GM20000 (cell line): ENCODE measurements at regions not wholly inside any gene's neighbourhood (a gene's known extent, or its start where the extent isn't known, plus 50 kb on each side); places are given as distances from the start of the nearest gene placed in this dataset.

ENCODE experiments used
- DNase-seq: peaks from one replicate; pipeline ENCODE4 v3.0.0; 2012; ENCODE audit warnings: low spot score
- TF ChIP-seq, protein P1 (sequence below): IDR thresholded peaks from 2 replicates; pipeline ENCODE4 v1.5.1; 2012; ENCODE audit warnings: mild to moderate bottlenecking, control low read depth; ENCODE audit errors: extremely low read depth, missing control alignments

DNA sequence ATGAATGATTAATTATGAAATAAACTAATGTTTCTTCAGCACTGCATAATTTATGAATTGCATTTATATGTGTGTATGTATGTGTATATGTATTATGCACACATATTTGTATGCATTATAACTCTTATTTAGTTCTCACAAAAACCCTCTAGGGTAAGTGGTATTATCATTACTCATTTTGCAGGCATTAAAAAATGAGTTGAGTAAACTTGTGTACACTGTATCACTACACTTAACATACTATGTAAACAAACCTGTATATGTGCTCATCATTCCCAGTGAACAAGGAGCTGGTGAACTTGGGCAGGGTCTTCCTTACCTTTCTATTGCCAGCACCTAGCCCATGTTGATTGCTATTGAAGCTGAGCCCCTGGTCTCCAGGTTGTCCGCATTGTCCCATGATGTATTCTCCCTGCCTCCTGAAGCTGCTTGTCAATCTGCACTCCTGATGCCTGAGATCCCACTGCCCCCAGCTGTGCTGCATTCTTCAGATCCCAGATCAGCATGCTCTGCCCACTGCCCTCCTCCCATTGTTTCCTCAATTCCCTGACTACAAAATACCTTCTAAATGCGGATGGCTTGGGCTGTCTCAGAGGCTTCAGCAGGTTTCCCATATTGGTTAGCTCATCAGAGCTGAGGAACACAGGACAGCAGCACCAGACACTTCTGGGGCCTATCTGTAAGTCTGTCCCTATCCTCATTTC lies 267.9 kb upstream of the SESN3 start:
- TF ChIP-seq, protein P1, sequence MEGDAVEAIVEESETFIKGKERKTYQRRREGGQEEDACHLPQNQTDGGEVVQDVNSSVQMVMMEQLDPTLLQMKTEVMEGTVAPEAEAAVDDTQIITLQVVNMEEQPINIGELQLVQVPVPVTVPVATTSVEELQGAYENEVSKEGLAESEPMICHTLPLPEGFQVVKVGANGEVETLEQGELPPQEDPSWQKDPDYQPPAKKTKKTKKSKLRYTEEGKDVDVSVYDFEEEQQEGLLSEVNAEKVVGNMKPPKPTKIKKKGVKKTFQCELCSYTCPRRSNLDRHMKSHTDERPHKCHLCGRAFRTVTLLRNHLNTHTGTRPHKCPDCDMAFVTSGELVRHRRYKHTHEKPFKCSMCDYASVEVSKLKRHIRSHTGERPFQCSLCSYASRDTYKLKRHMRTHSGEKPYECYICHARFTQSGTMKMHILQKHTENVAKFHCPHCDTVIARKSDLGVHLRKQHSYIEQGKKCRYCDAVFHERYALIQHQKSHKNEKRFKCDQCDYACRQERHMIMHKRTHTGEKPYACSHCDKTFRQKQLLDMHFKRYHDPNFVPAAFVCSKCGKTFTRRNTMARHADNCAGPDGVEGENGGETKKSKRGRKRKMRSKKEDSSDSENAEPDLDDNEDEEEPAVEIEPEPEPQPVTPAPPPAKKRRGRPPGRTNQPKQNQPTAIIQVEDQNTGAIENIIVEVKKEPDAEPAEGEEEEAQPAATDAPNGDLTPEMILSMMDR: no peak
- no peak for DNase-seq

DNA sequence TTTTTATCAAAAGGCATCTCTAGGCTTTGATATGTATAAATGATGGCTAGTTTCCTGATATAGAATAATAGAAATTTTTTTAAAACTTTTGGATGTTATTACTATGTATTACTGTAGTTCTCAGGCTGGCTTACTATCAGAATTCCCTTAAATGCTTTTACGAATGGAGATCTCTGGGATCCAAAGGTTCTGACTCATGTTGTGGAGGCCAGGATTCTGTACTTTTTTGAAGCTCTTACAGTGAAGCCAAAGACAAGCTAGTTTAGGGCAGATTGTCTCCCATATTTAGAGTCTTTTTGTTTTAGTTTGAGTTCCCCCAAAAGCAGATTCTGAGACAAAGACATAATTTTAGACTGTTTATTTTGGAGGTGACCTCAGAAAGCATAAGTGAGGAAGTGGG lies 265.9 kb upstream of the SESN3 start:
- TF ChIP-seq, protein P1: no peak
- no peak for DNase-seq

DNA sequence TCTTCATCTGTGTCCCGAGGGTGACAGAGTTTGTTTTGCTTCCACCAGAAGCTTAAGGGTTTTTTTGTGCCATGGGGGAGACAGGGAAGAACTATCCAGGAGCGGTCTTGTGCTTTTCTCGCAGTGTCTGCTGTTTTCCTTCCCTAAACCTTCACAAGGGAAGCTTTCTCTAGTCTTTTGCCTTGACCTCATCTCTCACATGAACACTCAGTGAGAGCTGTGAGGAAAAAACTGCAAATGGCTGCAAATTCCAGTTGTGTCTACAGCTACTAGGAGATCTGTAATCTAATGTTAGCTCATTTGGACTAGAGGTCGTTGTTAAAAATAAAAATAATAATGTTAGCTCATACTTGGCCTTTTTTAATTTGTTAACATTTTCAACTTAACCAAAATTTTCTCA lies 264.7 kb upstream of the SESN3 start:
- TF ChIP-seq, protein P1: no peak

DNA sequence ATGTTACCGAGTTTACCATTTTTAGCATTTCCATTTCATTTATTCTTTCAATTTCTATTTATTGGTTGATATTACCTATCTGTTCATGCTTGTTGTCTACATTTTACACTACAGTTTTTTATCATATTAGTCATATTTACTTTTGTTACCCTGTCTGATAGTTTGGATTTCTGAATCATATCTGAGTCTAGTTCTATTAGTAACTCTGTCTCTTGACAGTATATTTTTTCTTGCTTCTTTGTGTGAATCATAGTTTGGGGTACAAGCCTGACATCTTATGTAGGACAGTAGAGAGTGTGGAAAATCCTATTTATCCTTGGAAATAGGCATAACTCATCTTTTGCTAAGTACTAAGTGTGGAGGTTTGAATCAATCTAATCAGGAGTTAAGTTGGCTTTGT lies 263.9 kb upstream of the SESN3 start:
- no peak for DNase-seq
- TF ChIP-seq, protein P1: no peak

More for the DNA sequence above, 264.7 kb upstream of the SESN3 start:
- DNase-seq: no peak

DNA sequence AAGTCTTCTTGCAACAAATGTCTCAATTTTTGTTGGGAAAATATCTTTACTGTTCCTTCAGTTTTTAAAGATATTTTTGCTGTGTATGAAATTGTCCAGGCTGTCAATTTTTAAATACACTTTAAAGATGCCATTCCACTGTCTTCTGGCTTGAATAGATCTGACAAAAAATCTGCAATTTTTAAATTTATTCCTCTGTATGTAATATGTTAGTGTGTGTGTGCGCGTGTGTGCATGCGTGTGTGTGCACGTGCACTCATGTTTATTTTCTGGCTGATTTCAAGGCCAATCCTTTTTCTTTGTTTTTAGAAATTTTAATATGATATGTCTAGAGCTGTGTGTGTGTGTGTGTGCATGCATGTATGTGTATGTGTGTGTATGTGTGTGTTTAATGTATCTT lies 263.2 kb upstream of the SESN3 start:
- DNase-seq: no peak
- TF ChIP-seq, protein P1: no peak

DNA sequence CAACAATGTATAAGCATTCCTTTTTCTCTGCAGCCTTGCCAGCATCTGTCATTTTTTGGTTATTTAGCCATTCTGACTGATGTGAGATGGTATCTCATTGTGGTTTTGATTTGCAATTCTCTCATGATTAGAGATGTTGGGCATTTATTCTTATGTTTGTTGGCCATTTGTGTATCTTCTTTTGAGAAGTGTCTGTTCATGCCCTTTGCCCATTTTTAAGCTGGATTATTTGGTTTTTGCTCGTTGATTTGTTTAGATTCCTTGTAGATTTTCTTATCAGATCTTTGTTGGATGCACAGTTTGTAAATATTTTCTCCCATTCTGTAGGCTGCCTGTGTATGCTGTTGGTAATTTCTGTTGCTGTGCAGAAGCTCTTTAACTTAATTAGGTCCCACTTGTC lies 259.6 kb upstream of the SESN3 start:
- TF ChIP-seq, protein P1: no peak
- DNase-seq: no peak

DNA sequence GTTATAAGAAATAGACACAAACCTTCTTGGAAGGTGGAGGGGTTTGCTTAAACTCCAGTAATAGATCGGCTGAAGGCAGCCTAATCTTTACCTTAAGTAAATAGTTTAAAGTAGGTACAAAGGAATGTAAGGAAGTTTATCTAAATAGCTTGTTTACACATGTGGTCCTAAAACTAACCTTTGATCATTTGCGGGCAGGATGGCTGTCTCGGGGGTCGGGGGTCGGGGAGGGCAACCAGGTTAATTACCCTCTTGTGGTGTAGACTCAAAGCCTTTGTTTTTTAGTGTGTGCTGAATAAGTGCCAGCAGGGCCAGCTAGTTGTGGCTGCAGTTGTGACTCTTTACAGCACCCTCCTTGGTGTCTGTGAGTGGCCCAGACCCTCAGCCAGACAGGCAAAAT lies 256.9 kb upstream of the SESN3 start:
- DNase-seq: no peak
- TF ChIP-seq, protein P1: no peak
